B cell (primary cell): ENCODE measurements at regions not wholly inside any gene's neighbourhood (a gene's known extent, or its start where the extent isn't known, plus 50 kb on each side); places are given as distances from the start of the nearest gene placed in this dataset.
A peak's percentile ranks its signal among the peaks of the same experiment; 100 is the strongest.

Experiments
- ATAC-seq: fragments of 200-7000 bp; cut with Tn5 transposase; one replicate; pipeline ENCODE4 v1.10.0; 2021; ENCODE audit warnings: low read depth, mild to moderate bottlenecking, moderate number of reproducible peaks, moderate library complexity
- CTCF ChIA-PET: fragments of 350-600 bp; sonication (Branson Sonifier 250); formaldehyde crosslinking; loops from one replicate; lab custom pipeline; 2021; ENCODE audit warnings: antibody characterized with exemption, inconsistent platforms; lab: Charles Lee
- POLR2A ChIA-PET: fragments of 350-600 bp; sonication (Branson Sonifier 250); formaldehyde crosslinking; loops from one replicate; lab custom pipeline; 2021; ENCODE audit warnings: antibody characterized with exemption; lab: Charles Lee
- DNase-seq: peaks from one replicate; pipeline ENCODE4 v3.0.0; 2013
- H2AFZ ChIP-seq: 2 replicates; pipeline ENCODE4 v1.6.1; 2012; ENCODE audit warnings: mild to moderate bottlenecking, low read depth, low read length; ENCODE audit not compliant: insufficient read depth, poor library complexity, severe bottlenecking
- H3K27ac ChIP-seq, 2 donors: 1 replicate in 1 of 2; 2 replicates in 1 of 2; pipeline ENCODE4 v1.5.1; 2012 to 2013; ENCODE audit warnings: low read length in 2 of 2, mild to moderate bottlenecking in 2 of 2, moderate library complexity in 1 of 2
- H3K27me3 ChIP-seq, 4 experiments: fragments of 200-600 bp in 1 of 4; sonication (generic) in 1 of 4; replicated peaks in 1 of 4; 1 replicate in 2 of 4; 2 replicates in 2 of 4; pipeline versions ENCODE4 v1.6.1 to v1.7.0; 2013 to 2016; ENCODE audit warnings: low read length in 3 of 4, mild to moderate bottlenecking in 2 of 4, mixed read lengths in 1 of 4, moderate library complexity in 1 of 4; ENCODE audit not compliant: insufficient read depth in 4 of 4, control insufficient read depth in 3 of 4; ENCODE audit errors: control extremely low read depth in 1 of 4
- H3K36me3 ChIP-seq, 2 experiments: replicated peaks in 1 of 2; 1 replicate in 1 of 2; 2 replicates in 1 of 2; pipeline versions ENCODE4 v1.6.1 to v1.7.1; 2013; ENCODE audit warnings: low read length in 1 of 2; ENCODE audit not compliant: insufficient read depth in 2 of 2, control insufficient read depth in 1 of 2; ENCODE audit errors: control extremely low read depth in 1 of 2, extremely low read depth in 1 of 2
- H3K4me1 ChIP-seq, 2 donors: fragments of 200-600 bp in 1 of 2; sonication (generic) in 1 of 2; 1 replicate in 1 of 2; 2 replicates in 1 of 2; pipeline versions ENCODE4 v1.5.1 to v1.6.1; 2013 to 2017; ENCODE audit warnings: low read length in 2 of 2; ENCODE audit not compliant: control insufficient read depth in 2 of 2, insufficient read depth in 2 of 2
- H3K4me2 ChIP-seq: replicated peaks from 2 replicates; pipeline ENCODE3; 2012; ENCODE audit warnings: mild to moderate bottlenecking, low read depth, low read length; ENCODE audit not compliant: poor library complexity, severe bottlenecking
- H3K4me3 ChIP-seq, 5 experiments: fragments of 200-600 bp in 1 of 5; sonication (generic) in 1 of 5; 1 replicate in 3 of 5; 2 replicates in 2 of 5; pipeline versions ENCODE4 v1.5.1 to v1.7.0; 2011 to 2016; ENCODE audit warnings: low read length in 4 of 5, mild to moderate bottlenecking in 4 of 5, low read depth in 2 of 5, control low read depth in 1 of 5, moderate library complexity in 1 of 5; ENCODE audit not compliant: insufficient read depth in 1 of 5; ENCODE audit errors: control extremely low read depth in 1 of 5, extremely low read depth in 1 of 5
- H3K79me2 ChIP-seq: fragments of 200-600 bp; sonication (generic); one replicate; pipeline ENCODE4 v1.6.0; 2016; ENCODE audit warnings: low read length; ENCODE audit not compliant: control insufficient read depth, insufficient read depth
- H3K9ac ChIP-seq: fragments of 200-600 bp; sonication (generic); 2 replicates; pipeline ENCODE4 v1.6.1; 2017; ENCODE audit warnings: mild to moderate bottlenecking, low read length, moderate library complexity
- H3K9me3 ChIP-seq, 3 donors: one replicate each; pipeline versions ENCODE4 v1.6.1 to v1.7.1; 2013; ENCODE audit warnings: low read length in 2 of 3; ENCODE audit not compliant: control insufficient read depth in 2 of 3, insufficient read depth in 1 of 3; ENCODE audit errors: control extremely low read depth in 1 of 3
- H4K20me1 ChIP-seq: 2 replicates; pipeline ENCODE4 v1.6.0; 2012; ENCODE audit warnings: mild to moderate bottlenecking, low read length; ENCODE audit not compliant: insufficient read depth, control insufficient read depth, poor library complexity, severe bottlenecking
- H3K27ac Mint-ChIP-seq: one replicate; pipeline ENCODE4 v1.8.0; 2021; ENCODE audit warnings: mixed read lengths
- H3K27me3 Mint-ChIP-seq: one replicate; pipeline ENCODE4 v1.8.0; 2021; ENCODE audit warnings: mixed read lengths
- H3K4me1 Mint-ChIP-seq: one replicate; pipeline ENCODE4 v1.8.0; 2021; ENCODE audit warnings: mixed read lengths
- H3K4me3 Mint-ChIP-seq: one replicate; pipeline ENCODE4 v1.8.0; 2021; ENCODE audit warnings: mixed read lengths
- H3K9me3 Mint-ChIP-seq: one replicate; pipeline ENCODE4 v1.8.0; 2022; ENCODE audit warnings: mixed read lengths; ENCODE audit not compliant: insufficient read depth
- CTCF ChIP-seq: fragments of 200-600 bp; IDR thresholded peaks from one replicate; pipeline ENCODE4 v1.8.0; 2022; ENCODE audit warnings: antibody characterized with exemption, mild to moderate bottlenecking
- EZH2 ChIP-seq: IDR thresholded peaks from 2 replicates; pipeline ENCODE4 v1.6.1; 2012; ENCODE audit warnings: borderline replicate concordance, low read depth, mild to moderate bottlenecking, moderate library complexity, low read length; ENCODE audit not compliant: insufficient read depth, poor library complexity, severe bottlenecking
- WGBS: methylation state at CpG from one replicate; pipeline ENCODE4 v1.1.5; 2013; ENCODE audit warnings: missing lambda C conversion rate; ENCODE audit not compliant: insufficient coverage; 5-methylcytosine and 5-hydroxymethylcytosine counted together
- intact Hi-C: fragments of 100-400 bp; cut with micrococcal nuclease; formaldehyde crosslinking; loops from one replicate; pipeline ENCODE4 v1.10.0; 2022

GRCh38 chr15:85296615-85297402, 83.6 kb upstream of the AKAP13 start:
- Histone ChIP-seq H3K9ac (peak overlapping the region; percentile 34), H3K79me2 (peaks cover 7% of the 10 kb centered on the region), H3K9me3 (no peaks in the 10 kb centered on the region), H4K20me1 (no peaks in the 10 kb centered on the region), H3K4me3 (peak overlapping the region in 3 of 5 experiments; percentile 34 to 50 (median 40)), H3K36me3 (no peaks in the 10 kb centered on the region), H3K4me1 (peaks cover 8 to 17% of the 10 kb centered on the region in 2 donors), H3K4me2 (peak overlapping the region; percentile 65), H2AFZ (peak overlapping the region; percentile 71), H3K27me3 (no peaks in the 10 kb centered on the region), H3K27ac (no peak overlapping the region)
- Mint-ChIP-seq H3K4me1 (peaks cover 20% of the 10 kb centered on the region), H3K4me3 (peak overlapping the region; percentile 85), H3K27ac (peak overlapping the region; percentile 81), H3K27me3 (no peaks in the 10 kb centered on the region), H3K9me3 (no peaks in the 10 kb centered on the region)
- WGBS, result 26% methylated on average over 13 of the region's 14 CpGs
- ATAC-seq (peak; percentile 99), DNase-seq (peak; percentile 87)
- intact Hi-C loops, result loop anchor here (1.0 kb wide), 6 partner anchors 15 to 208 kb away; no protein-coding TSS in a partner anchor
- ChIA-PET CTCF (interaction anchor here (0.6 to 15.6 kb wide), 65 partner anchors 8 to 726 kb away, joined by 3 to 401 read pairs (median 6); partner anchors contain the start of gene AKAP13), POLR2A (interaction anchor here (0.6 to 1.4 kb wide), 9 partner anchors 16 to 117 kb away, joined by 3 to 7 read pairs (median 4); partner anchors contain the start of gene AKAP13)
- TF ChIP-seq EZH2, result no peak
- peak; percentile 84 for TF ChIP-seq CTCF

- no peak for ATAC-seq
- TF ChIP-seq CTCF, result no peak
- no peak for TF ChIP-seq EZH2
- DNase-seq, result no peak
- H2AFZ ChIP-seq, result peak overlapping the region; percentile 71
- POLR2A ChIA-PET, result interaction anchor here (1.2 to 1.4 kb wide), 2 partner anchors 15 to 28 kb away, joined by 6 to 7 read pairs; no protein-coding TSS in a partner anchor
- H3K9ac ChIP-seq, result no peak overlapping the region
- 100% methylated on average over 5 of the region's 7 CpGs for WGBS
- no peaks in the 10 kb centered on the region for H3K9me3 ChIP-seq
- H3K36me3 ChIP-seq, result no peaks in the 10 kb centered on the region
- H3K79me2 ChIP-seq, result peaks cover 7% of the 10 kb centered on the region
- H3K27ac ChIP-seq, result no peak overlapping the region
- no peaks in the 10 kb centered on the region for H4K20me1 ChIP-seq
- intact Hi-C loops, result loop anchor here (1.0 kb wide), 1 partner anchor 15 kb away; no protein-coding TSS in a partner anchor
- no peak overlapping the region for H3K4me3 ChIP-seq
- H3K27ac Mint-ChIP-seq, result no peak overlapping the region
- CTCF ChIA-PET, result interaction anchor here (0.9 to 15.6 kb wide), 24 partner anchors 12 to 543 kb away, joined by 3 to 401 read pairs (median 8); partner anchors contain the start of gene AKAP13
- H3K4me1 Mint-ChIP-seq, result peaks cover 24% of the 10 kb centered on the region
- H3K4me1 ChIP-seq, result peaks cover 8 to 17% of the 10 kb centered on the region in 2 donors
- peak overlapping the region; percentile 85 for H3K4me3 Mint-ChIP-seq
- H3K27me3 Mint-ChIP-seq, result no peaks in the 10 kb centered on the region
- H3K9me3 Mint-ChIP-seq, result no peaks in the 10 kb centered on the region
- no peak overlapping the region for H3K4me2 ChIP-seq
- no peaks in the 10 kb centered on the region for H3K27me3 ChIP-seq
These were observed 82.9 kb upstream of the AKAP13 start for GRCh38 chr15:85297537-85297936.
